ENCODE measurements at regions not wholly inside any gene's neighbourhood (a gene's known extent, or its start where the extent isn't known, plus 50 kb on each side); places are given as distances from the start of the nearest gene placed in this dataset.

GRCh38 chr16:27687605-27688004 is 137.7 kb downstream of the KATNIP start:
- H3K9me3 ChIP-seq (ENCODE audit: low read depth), result no peaks in the 10 kb centered on the region
- TF ChIP-seq EZH2phosphoT487 (IDR thresholded peaks at IDR 0.05; ENCODE audit: low read depth, severe bottlenecking, unreplicated experiment) (no peak), EZH2 (IDR thresholded peaks at IDR 0.05; ENCODE audit: borderline replicate concordance) (no peak), CTCF (IDR thresholded peaks at IDR 0.05; ENCODE audit: poor library complexity) (no peak)
- no peak for DNase-seq (ENCODE audit: low spot score)
- H3K36me3 ChIP-seq (replicated peaks; ENCODE audit: insufficient read depth, low read depth), result no peaks in the 10 kb centered on the region
- no peaks in the 10 kb centered on the region for H3K27me3 ChIP-seq
- no peaks in the 10 kb centered on the region for H4K20me1 ChIP-seq (ENCODE audit: insufficient read depth, poor library complexity, severe bottlenecking)
- no peaks in the 10 kb centered on the region for H3K9me2 ChIP-seq (replicated peaks; ENCODE audit: insufficient read depth)
- no peak overlapping the region for H3K4me2 ChIP-seq
- 88% methylated on average over 2 of the region's 2 CpGs for WGBS (ENCODE audit: low lambda C conversion rate, missing lambda C conversion rate)
- no peaks in the 10 kb centered on the region for H3K4me1 ChIP-seq (ENCODE audit: insufficient read depth)
- no peaks in the 10 kb centered on the region for H3K79me2 ChIP-seq
- no peak overlapping the region for H3K27ac ChIP-seq
- H3K4me3 ChIP-seq, result no peak overlapping the region
- no peak overlapping the region for H2AFZ ChIP-seq

GRCh38 chr16:27689711-27690110 is 139.8 kb downstream of the KATNIP start:
- H3K9me2 ChIP-seq (replicated peaks; ENCODE audit: insufficient read depth), result no peaks in the 10 kb centered on the region
- H3K36me3 ChIP-seq (replicated peaks; ENCODE audit: insufficient read depth, low read depth), result no peaks in the 10 kb centered on the region
- WGBS (ENCODE audit: low lambda C conversion rate, missing lambda C conversion rate), result 95% methylated on average over 5 of the region's 5 CpGs
- no peak overlapping the region for H3K27ac ChIP-seq
- no peaks in the 10 kb centered on the region for H3K79me2 ChIP-seq
- H3K4me2 ChIP-seq, result no peak overlapping the region
- no peak overlapping the region for H2AFZ ChIP-seq
- TF ChIP-seq EZH2phosphoT487 (IDR thresholded peaks at IDR 0.05; ENCODE audit: low read depth, severe bottlenecking, unreplicated experiment), result no peak
- no peak for TF ChIP-seq EZH2 (IDR thresholded peaks at IDR 0.05; ENCODE audit: borderline replicate concordance)
- no peak for TF ChIP-seq CTCF (IDR thresholded peaks at IDR 0.05; ENCODE audit: poor library complexity)
- H3K9me3 ChIP-seq (ENCODE audit: low read depth), result no peaks in the 10 kb centered on the region
- no peaks in the 10 kb centered on the region for H3K4me1 ChIP-seq (ENCODE audit: insufficient read depth)
- no peaks in the 10 kb centered on the region for H4K20me1 ChIP-seq (ENCODE audit: insufficient read depth, poor library complexity, severe bottlenecking)
- H3K4me3 ChIP-seq, result no peak overlapping the region
- no peaks in the 10 kb centered on the region for H3K27me3 ChIP-seq
- no peak for DNase-seq (ENCODE audit: low spot score)

- Histone ChIP-seq H2AFZ (no peak overlapping the region), H3K4me3 (no peak overlapping the region), H3K36me3 (replicated peaks; ENCODE audit: insufficient read depth, low read depth) (no peaks in the 10 kb centered on the region), H3K4me1 (ENCODE audit: insufficient read depth) (no peaks in the 10 kb centered on the region), H3K79me2 (no peaks in the 10 kb centered on the region), H3K27me3 (no peaks in the 10 kb centered on the region), H3K27ac (no peak overlapping the region), H3K4me2 (no peak overlapping the region), H4K20me1 (ENCODE audit: insufficient read depth, poor library complexity, severe bottlenecking) (no peaks in the 10 kb centered on the region), H3K9me3 (ENCODE audit: low read depth) (no peaks in the 10 kb centered on the region), H3K9me2 (replicated peaks; ENCODE audit: insufficient read depth) (no peaks in the 10 kb centered on the region)
- WGBS (ENCODE audit: low lambda C conversion rate, missing lambda C conversion rate), result 33% methylated on average over 3 of the region's 3 CpGs
- DNase-seq (ENCODE audit: low spot score), result peak; percentile 30
- peak; percentile 30 for TF ChIP-seq CTCF (IDR thresholded peaks at IDR 0.05; ENCODE audit: poor library complexity)
- no peak for TF ChIP-seq EZH2 (IDR thresholded peaks at IDR 0.05; ENCODE audit: borderline replicate concordance)
- no peak for TF ChIP-seq EZH2phosphoT487 (IDR thresholded peaks at IDR 0.05; ENCODE audit: low read depth, severe bottlenecking, unreplicated experiment)
Measured at GRCh38 chr16:27690608-27691007, 140.7 kb downstream of the KATNIP start.

- Histone ChIP-seq H2AFZ (no peak overlapping the region), H3K9me3 (ENCODE audit: low read depth) (no peaks in the 10 kb centered on the region), H3K4me3 (no peak overlapping the region), H3K79me2 (no peaks in the 10 kb centered on the region), H3K27ac (no peak overlapping the region), H3K4me2 (no peak overlapping the region), H3K36me3 (replicated peaks; ENCODE audit: insufficient read depth, low read depth) (no peaks in the 10 kb centered on the region), H3K27me3 (no peaks in the 10 kb centered on the region), H3K4me1 (ENCODE audit: insufficient read depth) (no peaks in the 10 kb centered on the region), H4K20me1 (ENCODE audit: insufficient read depth, poor library complexity, severe bottlenecking) (no peaks in the 10 kb centered on the region), H3K9me2 (replicated peaks; ENCODE audit: insufficient read depth) (no peaks in the 10 kb centered on the region)
- TF ChIP-seq CTCF (IDR thresholded peaks at IDR 0.05; ENCODE audit: poor library complexity) (no peak), EZH2 (IDR thresholded peaks at IDR 0.05; ENCODE audit: borderline replicate concordance) (no peak), EZH2phosphoT487 (IDR thresholded peaks at IDR 0.05; ENCODE audit: low read depth, severe bottlenecking, unreplicated experiment) (no peak)
- WGBS (ENCODE audit: low lambda C conversion rate, missing lambda C conversion rate), result 82% methylated on average over 4 of the region's 4 CpGs
- DNase-seq (ENCODE audit: low spot score), result no peak
Measured at GRCh38 chr16:27691721-27692120, 141.8 kb downstream of the KATNIP start.
